Tibial nerve (tissue), 4 donors: ENCODE measurements at regions not wholly inside any gene's neighbourhood (a gene's known extent, or its start where the extent isn't known, plus 50 kb on each side); places are given as distances from the start of the nearest gene placed in this dataset.

Source experiments
- DNase-seq, 2 donors: peaks; one replicate each; pipeline ENCODE4 v3.0.0-alpha.2; 2019; ENCODE audit warnings: low spot score in 2 of 2
- H3K27ac ChIP-seq, 4 donors: fragments of 200-600 bp; sonication (generic) in 3 of 4; one replicate each; pipeline ENCODE4 v1.5.1; 2017 to 2019; ENCODE audit warnings: mild to moderate bottlenecking in 1 of 4
- H3K27me3 ChIP-seq, 2 donors: fragments of 200-600 bp; sonication (generic) in 1 of 2; one replicate each; pipeline versions ENCODE4 v1.5.1 to v1.6.0; 2017 to 2019
- H3K36me3 ChIP-seq, 3 donors: fragments of 200-600 bp; sonication (generic); one replicate each; pipeline ENCODE4 v1.5.1; 2018 to 2019
- H3K4me1 ChIP-seq, 4 donors: fragments of 200-600 bp; sonication (generic) in 3 of 4; one replicate each; pipeline ENCODE4 v1.5.1; 2017 to 2019
- H3K4me3 ChIP-seq, 4 donors: fragments of 200-600 bp; sonication (generic) in 3 of 4; one replicate each; pipeline ENCODE4 v1.5.1; 2017 to 2019; ENCODE audit warnings: mild to moderate bottlenecking in 1 of 4, moderate library complexity in 1 of 4
- H3K9me3 ChIP-seq, 4 donors: fragments of 200-600 bp; sonication (generic) in 3 of 4; one replicate each; pipeline ENCODE4 v1.5.1; 2017 to 2019
- EP300 ChIP-seq, 2 donors: sonication (generic); formaldehyde crosslinking; IDR thresholded peaks; one replicate each; pipeline ENCODE4 v1.6.1; 2017; ENCODE audit warnings: antibody characterized with exemption in 2 of 2, mild to moderate bottlenecking in 1 of 2
- POLR2A ChIP-seq, 2 donors: fragments of 450-650 bp; IDR thresholded peaks; one replicate each; pipeline ENCODE4 v1.6.1; 2017; ENCODE audit warnings: antibody characterized with exemption in 2 of 2, mild to moderate bottlenecking in 2 of 2, moderate library complexity in 2 of 2
- WGBS, 2 donors: methylation state at CpG; one replicate each; pipeline ENCODE4 v1.1.5; 2018; 5-methylcytosine and 5-hydroxymethylcytosine counted together
- TF ChIP-seq, protein P1 (sequence below), 5 experiments: fragments of 200-600 bp in 3 of 5; fragments of 450-650 bp in 2 of 5; sonication (generic) in 3 of 5; IDR thresholded peaks; one replicate each; pipeline ENCODE4 v1.5.1; 2016 to 2019; ENCODE audit warnings: antibody characterized with exemption in 5 of 5, mild to moderate bottlenecking in 3 of 5, moderate library complexity in 2 of 5

DNA sequence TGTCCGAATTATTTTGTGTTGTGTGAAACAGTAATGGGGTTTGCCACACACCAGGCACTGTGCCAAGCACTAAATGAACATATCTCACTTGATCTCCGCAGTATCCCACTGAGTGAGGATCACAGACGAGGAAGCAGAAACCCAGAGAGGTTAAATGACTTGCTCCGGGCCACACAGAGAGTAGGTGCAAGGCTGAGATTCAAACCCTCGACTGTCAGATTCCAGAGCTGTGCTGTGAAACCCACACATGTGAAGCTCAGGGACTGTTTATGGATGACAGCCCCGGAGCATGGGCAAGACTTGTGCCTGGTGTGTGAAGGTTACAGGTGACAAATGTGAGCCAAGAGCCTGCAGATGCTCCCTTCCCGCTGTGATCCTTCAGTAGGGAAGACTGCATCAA, 87.8 kb upstream of the SIRPA start:
- no peaks in the 10 kb centered on the region for H3K9me3 ChIP-seq
- H3K4me3 ChIP-seq = no peak overlapping the region
- H3K27ac ChIP-seq = no peak overlapping the region
- TF ChIP-seq, protein P1, sequence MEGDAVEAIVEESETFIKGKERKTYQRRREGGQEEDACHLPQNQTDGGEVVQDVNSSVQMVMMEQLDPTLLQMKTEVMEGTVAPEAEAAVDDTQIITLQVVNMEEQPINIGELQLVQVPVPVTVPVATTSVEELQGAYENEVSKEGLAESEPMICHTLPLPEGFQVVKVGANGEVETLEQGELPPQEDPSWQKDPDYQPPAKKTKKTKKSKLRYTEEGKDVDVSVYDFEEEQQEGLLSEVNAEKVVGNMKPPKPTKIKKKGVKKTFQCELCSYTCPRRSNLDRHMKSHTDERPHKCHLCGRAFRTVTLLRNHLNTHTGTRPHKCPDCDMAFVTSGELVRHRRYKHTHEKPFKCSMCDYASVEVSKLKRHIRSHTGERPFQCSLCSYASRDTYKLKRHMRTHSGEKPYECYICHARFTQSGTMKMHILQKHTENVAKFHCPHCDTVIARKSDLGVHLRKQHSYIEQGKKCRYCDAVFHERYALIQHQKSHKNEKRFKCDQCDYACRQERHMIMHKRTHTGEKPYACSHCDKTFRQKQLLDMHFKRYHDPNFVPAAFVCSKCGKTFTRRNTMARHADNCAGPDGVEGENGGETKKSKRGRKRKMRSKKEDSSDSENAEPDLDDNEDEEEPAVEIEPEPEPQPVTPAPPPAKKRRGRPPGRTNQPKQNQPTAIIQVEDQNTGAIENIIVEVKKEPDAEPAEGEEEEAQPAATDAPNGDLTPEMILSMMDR (IDR thresholded peaks at IDR 0.05) = no peak
- TF ChIP-seq EP300 (IDR thresholded peaks at IDR 0.05) = no peak
- TF ChIP-seq POLR2A (IDR thresholded peaks at IDR 0.05) = no peak
- no peaks in the 10 kb centered on the region for H3K36me3 ChIP-seq
- 65 to 79% methylated on average over 6 to 7 of the region's 7 CpGs for WGBS, 2 donors
- H3K27me3 ChIP-seq = peaks cover 0 to 5% of the 10 kb centered on the region in 2 donors
- peaks cover 0 to 48% (median 27%) of the 10 kb centered on the region in 4 donors for H3K4me1 ChIP-seq
- no peak for DNase-seq

DNA sequence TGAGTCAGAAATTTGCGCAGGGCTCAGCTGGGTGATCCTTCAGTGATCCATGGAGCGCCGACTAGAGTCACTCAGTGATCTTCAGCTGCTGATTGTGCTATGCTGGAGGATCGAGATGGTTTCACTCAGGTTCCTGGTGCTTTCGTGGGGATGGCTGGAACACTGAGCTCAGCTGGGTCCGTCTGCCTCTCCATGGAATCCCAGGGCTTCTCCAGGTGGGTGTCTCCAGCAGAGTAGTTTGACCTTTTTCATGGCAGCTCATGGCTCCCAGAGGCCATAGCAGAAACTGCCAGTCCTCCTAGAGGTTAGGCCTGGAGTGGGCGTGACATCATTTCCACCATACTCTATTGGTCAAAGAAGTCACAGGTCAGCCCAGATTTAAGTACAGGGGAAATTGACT, 88.8 kb upstream of the SIRPA start:
- Histone ChIP-seq H3K4me1 (peaks cover 0 to 48% (median 21%) of the 10 kb centered on the region in 4 donors), H3K4me3 (no peak overlapping the region), H3K36me3 (no peaks in the 10 kb centered on the region), H3K27me3 (peaks cover 0 to 5% of the 10 kb centered on the region in 2 donors), H3K9me3 (no peaks in the 10 kb centered on the region), H3K27ac (no peak overlapping the region)
- 91 to 93% methylated on average over 6 of the region's 7 CpGs for WGBS, 2 donors
- no peak for DNase-seq
- no peak for TF ChIP-seq EP300 (IDR thresholded peaks at IDR 0.05)

DNA sequence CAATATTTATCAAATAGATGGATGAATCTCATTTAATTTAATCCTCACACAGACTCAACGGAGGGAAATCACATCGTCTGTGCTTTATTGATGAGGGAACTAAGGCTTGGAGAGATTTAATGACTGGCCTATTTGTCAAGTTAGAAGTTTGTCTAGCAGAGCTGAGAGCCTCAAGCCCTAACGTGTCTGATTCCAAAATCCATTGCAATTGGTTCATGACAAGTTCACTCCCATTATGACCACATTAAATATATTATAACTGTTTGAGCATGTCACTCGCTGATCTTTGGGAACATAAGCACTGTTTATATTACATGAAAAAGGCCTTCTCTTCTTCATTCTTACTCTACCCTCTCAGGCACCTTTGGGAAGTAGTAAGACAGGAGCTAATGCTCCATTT, 89.4 kb upstream of the SIRPA start:
- DNase-seq = no peak
- 67 to 73% methylated on average over 4 of the region's 4 CpGs for WGBS, 2 donors
- Histone ChIP-seq H3K9me3 (no peaks in the 10 kb centered on the region), H3K27ac (no peak overlapping the region), H3K27me3 (peaks cover 0 to 5% of the 10 kb centered on the region in 2 donors), H3K4me1 (peaks cover 0 to 43% (median 15%) of the 10 kb centered on the region in 4 donors), H3K36me3 (no peaks in the 10 kb centered on the region), H3K4me3 (no peak overlapping the region)
- TF ChIP-seq, protein P1 (IDR thresholded peaks at IDR 0.05) = no peak
- TF ChIP-seq EP300 (IDR thresholded peaks at IDR 0.05) = no peak
- TF ChIP-seq POLR2A (IDR thresholded peaks at IDR 0.05) = no peak

DNA sequence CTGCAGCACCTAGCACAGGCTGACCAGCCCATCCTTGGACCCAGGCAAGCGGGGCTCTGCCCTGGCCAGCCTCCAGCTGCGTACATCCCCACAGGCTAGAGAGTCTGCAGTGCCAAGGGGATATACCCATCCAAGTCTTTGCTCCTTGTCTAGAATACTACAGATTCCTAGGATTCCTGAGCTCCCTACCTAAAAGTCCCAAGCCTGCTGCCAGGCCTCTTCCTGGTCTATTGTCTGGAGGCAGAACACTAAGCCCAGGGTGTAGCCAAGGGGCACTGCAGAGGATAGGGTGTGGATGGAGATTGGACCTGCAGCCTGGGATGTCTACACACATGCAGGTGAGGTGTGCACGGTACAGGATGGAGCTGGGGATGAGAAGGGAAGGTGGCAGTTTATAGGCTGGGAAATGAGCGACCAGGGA, 90.0 kb upstream of the SIRPA start:
- Histone ChIP-seq H3K27ac (peak overlapping the region in 1 of 4 donors; percentile 5), H3K27me3 (peaks cover 0 to 5% of the 10 kb centered on the region in 2 donors), H3K4me1 (peaks cover 0 to 36% (median 10%) of the 10 kb centered on the region in 4 donors), H3K9me3 (no peaks in the 10 kb centered on the region), H3K36me3 (no peaks in the 10 kb centered on the region), H3K4me3 (no peak overlapping the region)
- DNase-seq = no peak
- TF ChIP-seq, protein P1 (IDR thresholded peaks at IDR 0.05) = no peak
- TF ChIP-seq EP300 (IDR thresholded peaks at IDR 0.05) (no peak), POLR2A (IDR thresholded peaks at IDR 0.05) (no peak)
- 84 to 95% methylated on average over 4 of the region's 4 CpGs for WGBS, 2 donors

DNA sequence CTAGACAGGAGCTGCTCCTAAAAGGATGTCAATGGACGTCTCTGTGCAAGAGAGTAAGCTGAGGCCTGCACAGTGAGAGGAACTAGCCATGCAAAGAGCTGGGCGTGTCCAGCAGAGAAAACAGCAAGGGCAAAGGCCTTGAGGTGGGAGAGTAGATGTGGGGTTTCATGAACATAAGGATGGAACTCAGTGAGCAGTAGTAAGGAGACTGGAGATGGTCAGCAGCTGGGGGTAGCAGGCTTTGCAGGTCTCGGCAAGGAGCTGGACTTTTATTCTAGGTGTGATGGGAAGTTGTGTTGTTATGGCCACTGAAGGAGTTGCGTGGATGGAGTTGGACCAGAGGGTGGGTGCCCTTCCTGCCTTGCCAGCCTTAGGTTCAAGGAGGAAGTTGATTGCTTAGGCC, 90.7 kb upstream of the SIRPA start:
- H3K4me1 ChIP-seq = peaks cover 0 to 32% (median 10%) of the 10 kb centered on the region in 4 donors
- peak overlapping the region in 1 of 4 donors; percentile 90 for H3K27ac ChIP-seq
- TF ChIP-seq POLR2A (IDR thresholded peaks at IDR 0.05) (no peak), EP300 (IDR thresholded peaks at IDR 0.05) (no peak)
- TF ChIP-seq, protein P1 (IDR thresholded peaks at IDR 0.05) = no peak
- H3K4me3 ChIP-seq = no peak overlapping the region
- DNase-seq = no peak
- H3K9me3 ChIP-seq = no peaks in the 10 kb centered on the region
- WGBS, 2 donors = 92% methylated on average over 4 of the region's 4 CpGs
- no peaks in the 10 kb centered on the region for H3K36me3 ChIP-seq
- peaks cover 0 to 5% of the 10 kb centered on the region in 2 donors for H3K27me3 ChIP-seq
